GM12892 (cell line): ENCODE measurements at regions not wholly inside any gene's neighbourhood (a gene's known extent, or its start where the extent isn't known, plus 50 kb on each side); places are given as distances from the start of the nearest gene placed in this dataset.

Source experiments
- POLR2A ChIP-seq: IDR thresholded peaks from 2 replicates; pipeline ENCODE4 v1.6.1; 2011; ENCODE audit warnings: low read depth, low read length, control low read depth
- TAF1 ChIP-seq: IDR thresholded peaks from 2 replicates; pipeline ENCODE4 v1.6.1; 2011; ENCODE audit warnings: low read depth, mild to moderate bottlenecking, control low read depth, low read length, borderline replicate concordance

DNA sequence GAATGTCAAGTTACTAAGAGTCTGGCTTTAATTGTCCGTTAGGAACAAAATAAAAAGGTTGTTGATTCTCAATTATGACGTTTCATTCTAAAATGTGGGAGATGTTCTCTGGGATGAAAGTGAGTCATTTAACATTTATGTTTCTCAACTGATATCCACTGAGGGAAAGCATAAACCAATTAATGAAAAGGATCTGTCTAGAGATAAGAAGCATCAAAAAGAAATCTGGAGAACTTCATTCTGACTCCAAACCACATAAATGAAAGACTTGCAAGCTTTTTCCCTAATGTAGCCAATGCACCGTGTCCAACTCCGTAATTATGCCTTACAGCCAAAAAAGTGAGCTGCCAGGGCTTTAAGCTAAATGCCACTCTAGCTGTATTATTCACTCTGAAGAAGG is 654.2 kb downstream of the TLE1 start:
- TF ChIP-seq POLR2A (no peak), TAF1 (no peak)
